Astrocyte of the cerebellum (primary cell): ENCODE measurements at regions not wholly inside any gene's neighbourhood (a gene's known extent, or its start where the extent isn't known, plus 50 kb on each side); places are given as distances from the start of the nearest gene placed in this dataset.
"Not testable (repeated sequence)": the region's sequence is repeated elsewhere in the genome, so short reads cannot be mapped to it uniquely, and the experiment has no call there.

ENCODE experiments used
- DNase-seq: peaks from one replicate; pipeline ENCODE4 v3.0.0-alpha.2; 2011; ENCODE audit warnings: low read depth
- H3K4me3 ChIP-seq: 2 replicates; pipeline ENCODE4 v1.5.1; 2011; ENCODE audit warnings: mild to moderate bottlenecking, low read depth, low read length, moderate library complexity
- in situ Hi-C: cut with HindIII; loops from 2 replicates; pipeline ENCODE4 v1.10.0; 2017; ENCODE audit warnings: low sequenced_read_pairs
- TF ChIP-seq, protein P1 (sequence below): IDR thresholded peaks from 2 replicates; pipeline ENCODE4 v1.5.1; 2012; ENCODE audit warnings: low read length, low read depth, moderate library complexity, mild to moderate bottlenecking; ENCODE audit errors: missing control alignments

- H3K4me3 ChIP-seq, result no peak overlapping the region
- in situ Hi-C loops, result no loop called here
Measured at GRCh38 chrX:94850811-94851210, 1176.8 kb downstream of the FAM133A start.

GRCh38 chrX:94854251-94854650 lies 1180.2 kb downstream of the FAM133A start:
- no peak overlapping the region for H3K4me3 ChIP-seq
- in situ Hi-C loops, result no loop called here
- TF ChIP-seq, protein P1, sequence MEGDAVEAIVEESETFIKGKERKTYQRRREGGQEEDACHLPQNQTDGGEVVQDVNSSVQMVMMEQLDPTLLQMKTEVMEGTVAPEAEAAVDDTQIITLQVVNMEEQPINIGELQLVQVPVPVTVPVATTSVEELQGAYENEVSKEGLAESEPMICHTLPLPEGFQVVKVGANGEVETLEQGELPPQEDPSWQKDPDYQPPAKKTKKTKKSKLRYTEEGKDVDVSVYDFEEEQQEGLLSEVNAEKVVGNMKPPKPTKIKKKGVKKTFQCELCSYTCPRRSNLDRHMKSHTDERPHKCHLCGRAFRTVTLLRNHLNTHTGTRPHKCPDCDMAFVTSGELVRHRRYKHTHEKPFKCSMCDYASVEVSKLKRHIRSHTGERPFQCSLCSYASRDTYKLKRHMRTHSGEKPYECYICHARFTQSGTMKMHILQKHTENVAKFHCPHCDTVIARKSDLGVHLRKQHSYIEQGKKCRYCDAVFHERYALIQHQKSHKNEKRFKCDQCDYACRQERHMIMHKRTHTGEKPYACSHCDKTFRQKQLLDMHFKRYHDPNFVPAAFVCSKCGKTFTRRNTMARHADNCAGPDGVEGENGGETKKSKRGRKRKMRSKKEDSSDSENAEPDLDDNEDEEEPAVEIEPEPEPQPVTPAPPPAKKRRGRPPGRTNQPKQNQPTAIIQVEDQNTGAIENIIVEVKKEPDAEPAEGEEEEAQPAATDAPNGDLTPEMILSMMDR, result no peak
- DNase-seq, result no peak

More at GRCh38 chrX:94850811-94851210, 1176.8 kb downstream of the FAM133A start:
- TF ChIP-seq, protein P1, result no peak
- no peak for DNase-seq

GRCh38 chrX:94862470-94862869 lies 1188.5 kb downstream of the FAM133A start:
- DNase-seq, in situ Hi-C loops, H3K4me3 ChIP-seq: not testable (repeated sequence)

- H3K4me3 ChIP-seq, result no peak overlapping the region
- TF ChIP-seq, protein P1, result no peak
- in situ Hi-C loops, result no loop called here
- no peak for DNase-seq
Measured at GRCh38 chrX:94871640-94872039, 1197.6 kb downstream of the FAM133A start.

GRCh38 chrX:94901849-94902248 lies 1227.8 kb downstream of the FAM133A start:
- no peak for DNase-seq
- no peak overlapping the region for H3K4me3 ChIP-seq
- in situ Hi-C loops, result no loop called here
- TF ChIP-seq, protein P1, result no peak

DNA sequence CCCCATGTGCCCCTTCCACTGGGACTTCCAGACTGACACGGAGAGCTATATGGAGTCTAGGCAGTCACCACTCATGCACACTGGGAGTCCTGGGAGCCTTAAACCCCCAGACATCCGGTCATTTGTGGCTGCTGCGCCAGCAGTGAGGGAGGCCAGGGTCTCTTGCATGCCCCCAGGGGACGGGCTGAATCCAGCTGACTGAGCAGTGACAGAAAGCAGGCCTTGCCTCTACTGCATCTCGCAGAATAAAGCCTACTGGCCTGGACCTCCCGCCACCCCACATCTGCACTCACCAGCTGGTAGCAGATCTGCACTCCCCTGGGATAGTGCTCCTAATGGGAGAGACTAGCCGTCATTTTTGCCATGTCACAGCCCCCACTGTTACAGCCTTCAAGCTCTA lies 1234.2 kb downstream of the FAM133A start:
- in situ Hi-C loops, result no loop called here
- no peak overlapping the region for H3K4me3 ChIP-seq
- TF ChIP-seq, protein P1, result no peak
- DNase-seq, result no peak

DNA sequence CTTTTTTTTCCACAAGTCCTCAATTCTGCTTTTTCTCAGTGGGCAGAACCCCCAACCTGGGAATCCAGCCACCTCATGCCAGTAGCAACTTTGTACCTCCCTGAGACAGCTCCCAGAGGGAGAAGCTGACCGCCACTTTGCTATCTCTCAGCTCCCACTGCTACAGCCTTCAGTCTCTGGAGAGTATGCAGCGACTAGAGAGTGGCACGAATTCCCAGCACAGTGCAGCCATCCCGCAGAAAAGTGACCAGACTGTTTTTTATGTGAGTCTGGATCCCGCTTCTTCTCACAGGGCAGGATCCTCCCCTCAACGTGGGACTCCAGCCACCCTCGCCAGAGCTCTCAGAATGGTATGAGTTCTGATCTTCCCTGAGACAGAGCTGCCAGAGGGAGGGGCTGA lies 1234.6 kb downstream of the FAM133A start:
- no peak for DNase-seq
- TF ChIP-seq, protein P1, result no peak
- no peak overlapping the region for H3K4me3 ChIP-seq
- in situ Hi-C loops, result no loop called here
